Muscle of arm (tissue), 1 donor: ENCODE measurements at regions not wholly inside any gene's neighbourhood (a gene's known extent, or its start where the extent isn't known, plus 50 kb on each side); places are given as distances from the start of the nearest gene placed in this dataset.
A peak's percentile ranks its signal among the peaks of the same experiment; 100 is the strongest.
"Not testable (repeated sequence)": the region's sequence is repeated elsewhere in the genome, so short reads cannot be mapped to it uniquely, and the experiment has no call there.

ENCODE experiments used
- DNase-seq: peaks from one replicate; pipeline ENCODE4 v3.0.0-alpha.2; 2013

GRCh38 chr3:75241226-75241962 is 422.7 kb upstream of the FRG2C start:
- DNase-seq = not testable (repeated sequence)

GRCh38 chr3:75242012-75242735 is 422.0 kb upstream of the FRG2C start:
- DNase-seq = no peak

- no peak for DNase-seq
Measured at GRCh38 chr3:75248974-75249373, 415.2 kb upstream of the FRG2C start.

GRCh38 chr3:75254685-75255084 is 409.4 kb upstream of the FRG2C start:
- no peak for DNase-seq

- DNase-seq = not testable (repeated sequence)
Measured at GRCh38 chr3:75258825-75259683, 405.1 kb upstream of the FRG2C start.

GRCh38 chr3:75260975-75261374 is 403.2 kb upstream of the FRG2C start:
- not testable (repeated sequence) for DNase-seq

- no peak for DNase-seq
Measured at GRCh38 chr3:75262661-75263060, 401.5 kb upstream of the FRG2C start.

- no peak for DNase-seq
Measured at GRCh38 chr3:75265897-75266296, 398.2 kb upstream of the FRG2C start.

- not testable (repeated sequence) for DNase-seq
Measured at GRCh38 chr3:75268576-75268975, 395.6 kb upstream of the FRG2C start.

- not testable (repeated sequence) for DNase-seq
Measured at GRCh38 chr3:75272237-75272636, 391.9 kb upstream of the FRG2C start.

GRCh38 chr3:75272691-75273090 is 391.4 kb upstream of the FRG2C start:
- peak; percentile 38 for DNase-seq

GRCh38 chr3:75285531-75286148 is 378.5 kb upstream of the FRG2C start:
- not testable (repeated sequence) for DNase-seq

- not testable (repeated sequence) for DNase-seq
Measured at GRCh38 chr3:75288972-75289574, 375.1 kb upstream of the FRG2C start.

- DNase-seq = peak; percentile 23
Measured at GRCh38 chr3:75294124-75294523, 370.0 kb upstream of the FRG2C start.

- no peak for DNase-seq
Measured at GRCh38 chr3:75295013-75295412, 369.1 kb upstream of the FRG2C start.

GRCh38 chr3:75296858-75297257 is 367.3 kb upstream of the FRG2C start:
- no peak for DNase-seq

- DNase-seq = no peak
Measured at GRCh38 chr3:75300606-75301005, 363.5 kb upstream of the FRG2C start.

GRCh38 chr3:75301050-75301449 is 363.1 kb upstream of the FRG2C start:
- DNase-seq = not testable (repeated sequence)

GRCh38 chr3:75303741-75304140 is 360.4 kb upstream of the FRG2C start:
- no peak for DNase-seq

- DNase-seq = no peak
Measured at GRCh38 chr3:75305901-75306300, 358.2 kb upstream of the FRG2C start.

GRCh38 chr3:75311306-75311705 is 352.8 kb upstream of the FRG2C start:
- not testable (repeated sequence) for DNase-seq
